ENCODE measurements at regions not wholly inside any gene's neighbourhood (a gene's known extent, or its start where the extent isn't known, plus 50 kb on each side); places are given as distances from the start of the nearest gene placed in this dataset.

DNA sequence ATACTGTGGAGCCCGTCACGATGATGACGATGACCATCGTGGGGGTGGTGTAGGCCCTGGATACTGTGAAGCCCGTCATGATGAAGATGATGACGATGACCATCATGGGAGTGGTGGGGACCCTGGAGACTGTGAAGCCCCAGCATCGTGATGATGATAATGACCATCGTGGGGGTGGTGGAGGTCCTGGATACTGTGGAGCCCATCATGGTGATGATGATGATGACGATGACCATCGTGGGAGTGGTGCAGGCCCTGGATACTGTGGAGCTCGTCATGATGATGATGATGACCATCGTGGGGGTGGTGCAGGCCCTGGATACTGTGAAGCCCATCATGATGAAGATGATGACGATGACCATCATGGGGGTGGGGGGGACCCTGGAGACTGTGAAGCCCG lies 81.0 kb upstream of the SALL3 start:
- TF ChIP-seq, protein P1, sequence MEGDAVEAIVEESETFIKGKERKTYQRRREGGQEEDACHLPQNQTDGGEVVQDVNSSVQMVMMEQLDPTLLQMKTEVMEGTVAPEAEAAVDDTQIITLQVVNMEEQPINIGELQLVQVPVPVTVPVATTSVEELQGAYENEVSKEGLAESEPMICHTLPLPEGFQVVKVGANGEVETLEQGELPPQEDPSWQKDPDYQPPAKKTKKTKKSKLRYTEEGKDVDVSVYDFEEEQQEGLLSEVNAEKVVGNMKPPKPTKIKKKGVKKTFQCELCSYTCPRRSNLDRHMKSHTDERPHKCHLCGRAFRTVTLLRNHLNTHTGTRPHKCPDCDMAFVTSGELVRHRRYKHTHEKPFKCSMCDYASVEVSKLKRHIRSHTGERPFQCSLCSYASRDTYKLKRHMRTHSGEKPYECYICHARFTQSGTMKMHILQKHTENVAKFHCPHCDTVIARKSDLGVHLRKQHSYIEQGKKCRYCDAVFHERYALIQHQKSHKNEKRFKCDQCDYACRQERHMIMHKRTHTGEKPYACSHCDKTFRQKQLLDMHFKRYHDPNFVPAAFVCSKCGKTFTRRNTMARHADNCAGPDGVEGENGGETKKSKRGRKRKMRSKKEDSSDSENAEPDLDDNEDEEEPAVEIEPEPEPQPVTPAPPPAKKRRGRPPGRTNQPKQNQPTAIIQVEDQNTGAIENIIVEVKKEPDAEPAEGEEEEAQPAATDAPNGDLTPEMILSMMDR (IDR thresholded peaks at IDR 0.05) = no peak
- no peak overlapping the region for H3K4me3 ChIP-seq
- H3K36me3 ChIP-seq = no peaks in the 10 kb centered on the region
- DNase-seq (ENCODE audit: low spot score) = no peak
- H3K4me1 ChIP-seq (ENCODE audit: control insufficient read depth in 1 of 2, low read depth in 2 of 2) = no peaks in the 10 kb centered on the region
- no peaks in the 10 kb centered on the region for H3K27me3 ChIP-seq (replicated peaks; ENCODE audit: insufficient read depth)
- no peak for ATAC-seq (ENCODE audit: insufficient number of reproducible peaks, low FRiP score, low read depth)
- H3K27ac ChIP-seq = no peak overlapping the region
- no peaks in the 10 kb centered on the region for H3K9me3 ChIP-seq

DNA sequence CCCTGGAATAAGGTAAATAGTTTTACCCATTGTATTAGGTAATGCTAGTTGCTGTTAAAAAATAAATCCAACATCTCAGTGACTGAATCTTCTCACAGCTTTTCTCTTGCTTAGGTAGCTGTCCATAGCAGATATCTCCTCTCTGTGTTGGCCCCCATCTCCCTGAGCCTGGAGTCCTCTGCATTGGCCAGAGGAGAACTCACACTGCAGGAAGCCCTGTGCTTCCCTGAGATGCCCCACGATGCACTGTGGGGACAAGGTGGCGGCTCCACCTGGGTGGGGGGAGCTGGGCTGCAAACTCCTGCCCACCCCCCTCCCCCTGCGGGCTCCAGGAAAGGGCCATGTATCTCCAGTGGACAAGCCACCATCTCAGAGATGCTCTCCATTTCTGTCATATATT lies 80.4 kb upstream of the SALL3 start:
- H3K4me1 ChIP-seq (ENCODE audit: control insufficient read depth in 1 of 2, low read depth in 2 of 2) = no peaks in the 10 kb centered on the region
- no peak for ATAC-seq (ENCODE audit: insufficient number of reproducible peaks, low FRiP score, low read depth)
- no peaks in the 10 kb centered on the region for H3K9me3 ChIP-seq
- no peak for DNase-seq (ENCODE audit: low spot score)
- H3K27ac ChIP-seq = no peak overlapping the region
- no peak overlapping the region for H3K4me3 ChIP-seq
- TF ChIP-seq, protein P1 (IDR thresholded peaks at IDR 0.05) = no peak
- H3K27me3 ChIP-seq (replicated peaks; ENCODE audit: insufficient read depth) = no peaks in the 10 kb centered on the region
- no peaks in the 10 kb centered on the region for H3K36me3 ChIP-seq

DNA sequence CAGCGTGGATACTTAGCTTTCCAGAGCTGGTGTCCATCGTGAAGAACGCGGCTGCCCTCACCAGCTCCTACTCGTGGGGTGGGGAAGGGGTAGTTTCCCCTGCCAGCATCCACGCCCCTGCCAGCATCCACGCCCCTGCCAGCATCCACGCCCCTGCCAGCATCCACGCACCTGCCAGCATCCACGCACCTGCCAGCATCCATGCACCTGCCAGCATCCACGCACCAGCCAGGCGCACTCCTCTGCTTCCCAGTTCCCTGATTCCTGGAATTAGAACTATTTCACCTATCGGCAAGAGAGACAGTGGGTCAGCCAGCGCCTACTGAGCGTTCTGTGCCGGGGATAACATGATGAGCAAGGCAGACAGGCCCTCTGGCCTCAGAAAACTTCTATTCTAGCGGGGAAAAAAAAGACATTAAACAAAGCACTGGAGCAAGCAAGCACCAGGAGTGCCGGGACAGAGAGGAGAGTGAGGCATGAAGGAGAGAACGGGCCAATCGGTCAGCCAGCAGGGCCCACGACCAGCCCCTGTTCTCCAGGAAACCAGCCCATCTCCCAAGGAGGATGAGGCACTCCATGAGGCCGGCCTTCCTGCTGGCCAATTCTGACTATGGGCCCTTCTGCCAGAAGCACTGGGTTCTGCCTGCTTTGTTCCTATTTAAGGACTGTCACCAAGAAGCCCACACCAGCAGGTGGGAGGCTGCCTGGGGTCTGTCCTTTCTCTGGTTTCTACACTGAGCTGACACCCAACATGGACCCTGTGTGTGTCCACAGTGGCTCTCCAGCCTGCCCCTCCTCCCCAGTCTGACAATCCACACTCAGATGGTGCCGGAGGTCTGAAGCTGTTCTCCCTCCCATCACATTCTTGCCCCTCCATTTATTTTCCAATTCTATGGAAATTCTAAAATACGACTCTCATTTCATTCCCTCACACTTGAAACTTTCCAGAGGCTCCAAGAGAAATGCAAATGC lies 78.4 kb upstream of the SALL3 start:
- Histone ChIP-seq H3K36me3 (no peaks in the 10 kb centered on the region), H3K27ac (no peak overlapping the region), H3K9me3 (no peaks in the 10 kb centered on the region), H3K4me1 (ENCODE audit: control insufficient read depth in 1 of 2, low read depth in 2 of 2) (no peaks in the 10 kb centered on the region), H3K4me3 (no peak overlapping the region), H3K27me3 (replicated peaks; ENCODE audit: insufficient read depth) (no peaks in the 10 kb centered on the region)
- DNase-seq (ENCODE audit: low spot score) (no peak), ATAC-seq (ENCODE audit: insufficient number of reproducible peaks, low FRiP score, low read depth) (no peak)
- TF ChIP-seq, protein P1 (IDR thresholded peaks at IDR 0.05) = no peak

DNA sequence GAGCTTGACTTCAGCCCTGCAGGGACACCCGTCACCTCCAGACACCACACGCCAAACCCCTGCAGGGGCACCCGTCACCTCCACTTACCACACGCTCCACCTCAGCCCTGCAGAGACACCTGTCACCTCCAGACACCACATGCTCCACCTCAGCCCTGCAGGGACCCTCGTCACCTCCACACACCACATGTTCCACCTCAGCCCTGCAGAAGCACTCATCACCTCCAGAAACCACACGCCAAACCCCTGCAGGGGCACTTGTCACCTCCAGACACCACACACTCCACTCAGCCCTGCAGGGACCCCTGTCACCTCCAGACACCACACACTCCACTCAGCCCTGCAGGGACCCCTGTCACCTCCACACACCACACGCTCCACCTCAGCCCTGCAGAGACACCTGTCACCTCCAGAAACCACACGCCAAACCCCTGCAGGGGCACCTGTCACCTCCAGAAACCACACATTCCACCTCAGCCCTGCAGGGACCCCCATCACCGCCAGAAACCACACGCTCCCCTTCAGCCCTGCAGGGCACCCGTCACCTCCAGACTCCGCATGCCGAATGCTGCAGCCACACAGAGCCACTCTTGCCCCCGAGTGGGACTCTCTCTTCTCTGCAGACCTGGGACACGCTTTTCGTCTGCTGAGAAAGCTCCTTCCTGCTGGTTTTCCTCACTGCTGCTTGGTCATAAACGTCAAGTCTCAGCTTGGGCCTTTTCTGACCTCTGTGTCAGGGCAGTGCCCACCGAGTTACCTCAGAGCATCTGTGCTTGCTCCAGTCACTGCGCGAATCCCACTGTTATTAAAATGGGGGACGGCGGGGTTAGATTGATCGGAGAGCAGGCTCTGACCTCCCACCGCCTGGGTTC lies 77.5 kb upstream of the SALL3 start:
- DNase-seq (ENCODE audit: low spot score) (no peak), ATAC-seq (ENCODE audit: insufficient number of reproducible peaks, low FRiP score, low read depth) (no peak)
- Histone ChIP-seq H3K4me1 (ENCODE audit: control insufficient read depth in 1 of 2, low read depth in 2 of 2) (no peaks in the 10 kb centered on the region), H3K9me3 (no peaks in the 10 kb centered on the region), H3K36me3 (no peaks in the 10 kb centered on the region), H3K27me3 (replicated peaks; ENCODE audit: insufficient read depth) (no peaks in the 10 kb centered on the region), H3K4me3 (no peak overlapping the region), H3K27ac (no peak overlapping the region)
- TF ChIP-seq, protein P1 (IDR thresholded peaks at IDR 0.05) = no peak
